NCI-H748 treated with DMSO at 0.1 percent for 48 hours (cell line): ENCODE measurements at regions not wholly inside any gene's neighbourhood (a gene's known extent, or its start where the extent isn't known, plus 50 kb on each side); places are given as distances from the start of the nearest gene placed in this dataset.

Source experiments
- DNase-seq: peaks from one replicate; lab custom pipeline; 2025; lab: John Stamatoyannopoulos, UW

DNA sequence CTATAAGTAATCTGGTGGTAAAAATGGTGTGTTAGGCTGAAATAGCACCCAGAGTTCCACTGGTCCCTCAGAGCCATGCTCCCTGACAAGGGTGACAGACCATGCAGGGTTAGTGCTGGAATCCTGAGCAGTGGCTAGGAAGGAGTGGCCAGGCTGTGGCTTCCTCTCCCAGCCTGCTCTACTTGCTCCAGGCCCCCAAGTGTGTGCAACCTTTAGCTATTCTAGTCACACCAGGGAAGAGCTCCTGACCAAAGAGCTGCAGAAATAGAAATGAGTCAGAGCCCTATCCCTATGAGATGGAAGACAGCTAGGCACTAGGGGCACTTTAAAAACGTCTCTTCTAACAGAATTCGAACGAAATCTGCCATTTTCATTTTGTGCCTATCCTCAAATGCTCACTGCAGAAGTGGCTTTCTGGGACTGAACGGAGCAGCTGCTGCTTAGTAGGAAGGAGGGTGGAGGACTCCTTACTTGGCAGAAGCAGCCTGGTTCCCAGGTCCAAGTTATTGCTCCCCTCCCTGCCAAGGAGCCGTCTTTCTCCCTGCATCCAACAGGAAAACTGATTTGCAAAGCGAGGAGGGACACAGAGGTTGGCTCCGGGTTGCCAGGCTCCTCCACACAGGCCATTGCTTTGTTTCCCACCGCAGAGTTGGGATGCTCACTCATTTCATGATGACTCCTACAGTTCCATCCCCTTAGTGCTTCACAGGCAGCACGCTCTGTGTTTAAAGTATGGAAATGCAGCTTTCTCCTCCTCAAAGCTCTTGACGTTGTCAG is 754.5 kb downstream of the C6orf118 start:
- no peak for DNase-seq

DNA sequence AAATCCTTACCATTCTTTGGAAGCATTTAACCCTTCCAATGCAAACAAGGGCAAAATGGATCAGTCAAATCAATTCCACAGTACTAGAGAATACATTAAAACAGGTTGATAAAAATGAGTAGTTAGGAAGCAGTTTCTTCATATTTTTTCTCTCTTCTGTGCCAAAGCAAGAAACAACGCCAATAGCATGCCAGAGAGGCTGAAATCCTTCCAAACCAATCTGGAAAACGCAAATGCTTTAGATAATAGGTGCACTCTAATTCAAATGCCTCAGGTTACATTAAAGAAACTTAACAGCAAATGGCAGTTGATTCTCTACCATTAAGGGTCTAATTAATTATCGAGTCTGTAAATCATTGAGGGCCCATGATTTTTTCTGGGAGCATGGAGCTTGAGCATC is 755.2 kb downstream of the C6orf118 start:
- DNase-seq, result no peak

DNA sequence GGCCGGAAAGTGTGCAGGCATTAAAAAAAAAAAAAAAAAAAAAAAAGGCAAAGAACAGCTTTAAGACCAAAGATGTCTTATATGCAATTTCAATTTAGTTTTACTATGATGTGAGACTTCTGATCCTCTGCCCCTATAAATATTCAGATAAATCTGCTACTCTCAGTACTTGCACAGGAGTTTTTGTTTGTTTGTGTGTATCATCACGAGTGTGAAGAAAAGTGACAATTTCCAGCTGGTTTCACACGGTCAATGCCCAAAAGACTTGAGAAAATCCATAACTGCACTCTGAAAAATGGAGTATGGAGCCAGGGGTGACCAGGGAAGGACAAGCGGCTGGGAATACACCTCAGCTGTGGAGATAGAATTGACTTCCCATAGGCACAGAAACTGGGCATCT is 757.7 kb downstream of the C6orf118 start:
- DNase-seq, result no peak

DNA sequence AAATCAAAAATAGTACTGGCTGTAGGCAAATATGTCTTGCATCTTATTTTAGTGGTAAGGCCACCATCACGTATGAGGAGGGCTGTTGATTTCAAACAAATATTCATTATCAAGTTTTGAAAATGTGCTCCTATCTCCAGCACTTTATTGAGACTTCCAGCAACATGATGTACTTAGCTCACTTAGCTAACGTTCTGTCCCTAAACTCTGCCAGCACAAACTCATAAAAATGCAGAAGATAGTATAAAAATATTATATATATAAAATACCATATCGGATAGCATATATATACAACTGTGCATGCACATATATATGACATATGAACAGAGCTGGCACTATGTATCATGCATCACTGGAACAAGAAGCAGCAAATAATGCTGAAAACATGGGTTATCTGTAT is 762.3 kb downstream of the C6orf118 start:
- no peak for DNase-seq

DNA sequence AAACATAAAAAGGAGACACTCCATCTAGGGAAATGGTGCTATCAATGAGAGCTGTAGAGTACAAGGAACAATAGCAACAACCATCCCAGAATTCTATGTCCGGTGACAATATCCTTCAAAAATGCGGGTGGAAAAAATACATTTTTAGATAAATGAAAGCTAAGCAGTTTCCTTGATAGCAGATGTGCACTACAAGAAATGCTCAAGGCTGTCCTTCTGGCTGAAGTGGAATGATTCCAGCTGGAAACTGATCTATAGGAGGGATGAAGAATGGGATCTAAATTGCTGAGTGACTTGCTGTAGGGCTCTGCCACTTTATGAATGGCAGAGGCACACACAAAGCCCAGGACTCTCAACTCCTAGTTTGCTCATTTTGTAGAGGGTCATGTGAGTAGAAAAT is 763.1 kb downstream of the C6orf118 start:
- DNase-seq, result no peak

DNA sequence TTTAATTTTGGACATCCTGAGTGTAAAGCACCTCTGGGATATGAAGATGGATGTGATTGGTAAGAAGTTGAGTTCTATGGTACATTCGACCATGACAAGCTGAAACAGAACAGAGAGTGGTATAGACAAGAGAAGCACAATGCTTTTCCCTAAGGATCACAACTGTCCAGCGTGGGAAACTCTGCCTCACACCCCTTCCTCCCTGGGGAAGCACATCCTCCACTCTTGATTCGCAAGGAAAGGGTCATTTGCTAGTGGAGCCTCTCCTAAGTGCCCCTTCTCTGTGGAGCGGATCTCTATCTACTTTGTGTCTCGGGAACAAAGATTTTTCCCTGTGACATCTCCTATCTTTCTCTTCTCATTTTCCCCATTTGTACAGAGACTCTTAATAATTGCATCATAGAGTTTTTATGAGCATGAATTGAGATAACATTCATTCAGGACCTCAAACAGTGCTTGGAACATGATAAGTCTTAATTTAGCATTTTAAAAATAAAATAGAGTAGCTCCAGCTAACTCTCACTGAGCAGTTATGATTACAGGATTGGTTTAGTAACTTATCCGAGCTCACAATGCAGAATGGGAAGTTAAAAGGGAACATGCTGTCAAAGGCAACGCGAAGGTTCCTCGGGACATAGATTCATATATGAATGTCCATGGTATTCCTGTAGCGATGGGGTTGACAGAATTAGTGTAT is 775.2 kb downstream of the C6orf118 start:
- no peak for DNase-seq

DNA sequence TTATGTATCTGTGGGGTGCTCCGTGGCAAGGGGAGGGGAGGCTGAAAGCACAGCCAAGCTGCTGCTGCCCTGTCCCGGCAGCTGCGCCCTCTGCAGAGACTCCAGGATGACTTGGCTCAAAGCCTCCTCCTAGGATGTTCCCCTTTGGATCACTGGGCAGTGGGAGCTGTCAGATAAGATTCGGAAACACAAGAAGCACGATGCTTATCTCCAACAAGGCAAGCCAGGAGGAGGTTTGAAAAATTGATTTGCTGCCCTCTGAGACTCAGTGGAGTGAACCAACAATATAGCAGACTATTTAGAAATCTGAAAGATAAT is 776.4 kb downstream of the C6orf118 start:
- DNase-seq, result no peak

DNA sequence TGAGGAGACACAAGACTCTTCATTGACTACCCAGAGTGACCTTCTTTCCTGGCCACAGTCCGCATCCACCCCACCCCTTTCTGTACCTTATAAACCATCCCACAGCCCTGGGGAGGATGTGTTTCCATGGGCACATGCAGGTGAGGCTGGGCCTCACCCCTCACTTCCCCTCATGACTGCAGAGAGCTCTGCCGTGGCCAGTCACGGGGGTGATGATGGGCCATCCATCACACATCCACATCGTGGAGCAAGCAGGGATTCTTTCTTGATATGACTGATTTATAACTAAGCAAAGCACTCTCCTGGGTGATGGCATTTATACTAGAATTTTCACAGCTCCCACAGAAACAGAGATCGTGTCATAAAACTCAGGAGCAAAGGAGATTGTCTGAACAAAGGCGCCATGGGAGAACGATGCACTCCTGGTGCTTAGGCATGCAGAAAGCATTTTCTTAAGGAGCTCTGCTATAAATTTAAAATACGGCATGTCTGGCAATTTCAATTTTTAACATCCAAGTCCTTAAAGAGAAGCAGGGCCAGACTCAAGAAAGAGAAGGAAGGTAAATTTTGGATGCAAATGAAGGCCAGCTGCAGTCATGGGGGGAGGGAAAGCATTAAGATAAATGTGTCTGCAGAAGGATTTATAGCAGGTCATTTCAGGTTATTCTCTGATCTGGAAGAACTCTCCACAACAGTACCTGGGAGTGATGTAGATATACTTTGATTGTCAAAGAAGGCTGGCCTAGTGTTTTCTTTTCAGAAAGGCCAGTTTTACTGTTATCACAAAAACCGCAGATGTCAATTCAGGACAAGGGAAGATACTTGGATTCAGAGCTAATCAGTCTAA is 777.0 kb downstream of the C6orf118 start:
- no peak for DNase-seq

DNA sequence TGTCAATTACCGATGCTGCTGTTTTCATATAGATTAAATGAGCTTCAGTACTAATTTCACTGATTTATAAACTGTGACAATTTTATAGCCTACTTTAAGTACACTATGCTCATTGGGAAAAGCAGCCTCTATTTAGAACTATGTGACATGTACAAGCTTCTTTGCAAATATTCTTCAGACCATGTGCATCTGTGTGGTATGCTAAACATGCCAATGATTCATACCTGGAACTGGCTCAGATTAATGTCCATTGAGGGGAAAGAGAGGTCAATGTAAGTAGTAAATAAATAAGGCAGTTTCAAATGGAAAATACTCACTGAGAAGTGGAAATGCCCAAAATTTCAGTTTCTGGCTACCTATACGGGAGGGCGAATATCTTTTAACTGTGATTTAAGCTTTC is 777.7 kb downstream of the C6orf118 start:
- no peak for DNase-seq

DNA sequence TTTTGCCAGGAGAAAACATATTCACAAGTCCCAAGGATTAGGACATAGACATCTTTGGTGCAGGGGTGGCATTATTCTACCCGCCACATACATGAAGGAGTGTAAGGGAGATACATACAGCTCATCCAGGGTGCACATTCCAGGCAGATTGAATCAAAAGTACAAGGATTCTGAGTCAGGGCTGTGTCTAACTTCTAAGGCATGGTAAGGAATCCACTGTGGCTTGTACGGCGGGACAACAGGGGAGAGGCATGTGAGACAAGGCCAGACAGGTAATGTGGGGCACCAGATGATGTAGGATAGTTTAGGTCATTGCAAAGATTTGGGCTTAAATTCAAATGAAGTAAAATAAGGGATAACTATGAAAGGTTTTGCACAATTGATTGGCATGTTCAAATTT is 780.9 kb downstream of the C6orf118 start:
- DNase-seq, result no peak

DNA sequence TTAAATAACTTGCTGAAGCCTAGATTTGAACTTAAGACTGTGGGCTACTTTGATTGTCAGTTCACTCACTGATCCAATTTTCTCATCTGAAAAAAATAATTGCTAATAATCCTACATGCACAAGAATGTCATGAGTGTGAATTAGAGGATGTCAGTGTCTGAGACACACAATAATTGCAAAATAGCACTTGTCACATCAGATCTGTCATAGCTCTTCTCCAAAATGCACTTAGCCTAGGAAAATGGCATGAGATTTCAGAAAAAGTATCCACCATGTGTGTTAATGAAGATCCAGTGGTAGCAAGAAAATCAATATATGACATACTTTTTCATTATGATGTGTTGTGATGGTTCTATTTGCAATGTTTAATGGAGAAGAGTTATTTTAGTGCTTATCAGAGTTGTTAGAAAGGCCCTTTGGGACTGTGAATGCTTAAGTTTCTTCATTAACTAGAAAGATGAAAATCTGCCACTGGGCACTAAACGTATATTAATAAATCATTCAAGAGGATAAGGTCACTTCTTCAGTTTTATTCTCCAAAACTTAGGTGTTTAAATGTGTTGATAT is 786.2 kb downstream of the C6orf118 start:
- no peak for DNase-seq

DNA sequence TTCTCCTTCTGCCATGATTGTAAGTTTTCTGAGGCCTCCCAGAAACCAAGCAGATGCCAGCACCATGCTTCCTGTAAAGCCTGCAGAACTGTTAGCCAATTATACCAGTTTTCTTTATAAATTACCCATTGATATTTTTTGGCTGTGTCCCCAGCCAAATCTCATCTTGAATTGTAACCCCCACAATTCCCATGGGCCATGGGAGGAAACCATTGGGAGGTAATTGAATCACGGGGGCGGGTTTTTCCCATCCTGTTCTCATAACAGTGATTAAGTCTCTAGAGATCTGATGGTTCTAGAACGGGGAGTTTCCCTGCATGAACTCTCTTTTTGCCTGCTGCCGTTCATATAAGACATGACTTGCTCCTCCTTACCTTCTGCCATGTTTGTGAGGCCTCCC is 788.5 kb downstream of the C6orf118 start:
- no peak for DNase-seq

DNA sequence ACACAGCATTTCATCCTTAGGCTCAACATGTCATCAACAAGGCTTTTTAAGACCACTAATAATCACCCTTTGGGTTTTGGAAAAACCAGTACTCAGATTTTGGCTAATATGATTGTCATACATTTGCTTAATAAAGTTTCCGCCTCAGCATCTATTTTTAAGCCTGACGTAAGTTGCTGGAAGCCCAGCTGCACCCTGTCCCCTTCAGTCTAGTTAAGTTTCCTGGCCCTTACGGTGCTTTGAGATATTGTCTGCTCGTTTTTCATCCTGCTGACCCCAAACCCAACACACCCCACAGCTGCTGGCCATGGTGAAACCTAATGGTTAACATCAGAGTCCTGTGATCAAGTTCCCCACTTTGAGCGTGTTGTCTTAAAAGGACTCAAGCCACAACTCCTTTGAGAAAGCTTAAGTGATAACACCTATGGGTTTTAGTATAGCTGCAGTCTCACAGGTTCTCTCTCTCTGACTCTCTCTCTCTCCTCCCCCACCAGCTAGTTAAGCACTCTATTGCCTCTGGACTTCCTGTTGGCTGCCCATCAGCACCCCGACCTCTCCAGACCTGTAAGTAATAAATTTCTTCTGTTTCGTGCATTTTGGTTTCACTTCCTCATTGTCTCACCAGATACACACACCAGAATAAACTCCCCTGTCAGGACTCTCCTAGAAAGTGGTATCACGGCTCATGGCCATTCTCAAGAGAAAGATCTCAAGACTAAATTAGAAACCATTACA is 802.0 kb downstream of the C6orf118 start:
- DNase-seq, result no peak

DNA sequence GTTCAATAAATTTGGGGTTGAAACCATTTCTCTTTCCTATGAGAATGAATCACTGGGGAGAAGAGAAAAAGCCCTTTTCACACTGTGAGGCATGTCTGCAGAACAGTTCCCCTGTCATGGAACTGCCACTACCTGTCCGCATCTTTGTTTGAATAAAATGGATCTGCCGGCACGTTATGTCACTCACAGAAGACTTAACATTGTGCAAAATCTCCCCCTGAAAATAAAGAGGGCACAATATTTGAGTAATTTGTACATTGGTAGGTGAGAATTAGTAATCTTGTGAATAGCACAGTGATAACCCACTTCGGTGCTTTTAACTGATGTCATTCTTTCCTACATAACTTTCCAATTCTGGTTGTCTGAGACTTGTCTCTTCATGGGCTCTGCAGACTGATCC is 804.0 kb downstream of the C6orf118 start:
- no peak for DNase-seq

DNA sequence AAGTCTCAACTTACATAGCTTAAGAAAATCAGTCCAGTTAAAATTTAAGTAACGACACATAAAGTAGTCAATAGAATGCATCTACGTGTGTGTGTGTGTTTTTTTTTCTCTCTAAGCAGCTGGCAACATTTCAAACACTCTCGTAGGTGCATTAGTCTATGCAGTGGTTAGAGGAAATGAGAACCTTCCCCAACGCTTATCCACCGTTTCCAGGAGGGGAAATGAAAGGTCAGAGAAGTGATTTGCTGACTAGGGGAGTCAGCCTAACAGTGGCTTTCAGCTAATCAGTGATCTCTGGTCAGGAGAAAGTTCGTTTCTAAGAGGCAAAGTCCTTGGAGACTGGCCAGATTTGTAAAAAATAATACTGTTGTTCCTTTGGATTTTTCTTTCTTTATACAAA is 806.6 kb downstream of the C6orf118 start:
- DNase-seq, result no peak

DNA sequence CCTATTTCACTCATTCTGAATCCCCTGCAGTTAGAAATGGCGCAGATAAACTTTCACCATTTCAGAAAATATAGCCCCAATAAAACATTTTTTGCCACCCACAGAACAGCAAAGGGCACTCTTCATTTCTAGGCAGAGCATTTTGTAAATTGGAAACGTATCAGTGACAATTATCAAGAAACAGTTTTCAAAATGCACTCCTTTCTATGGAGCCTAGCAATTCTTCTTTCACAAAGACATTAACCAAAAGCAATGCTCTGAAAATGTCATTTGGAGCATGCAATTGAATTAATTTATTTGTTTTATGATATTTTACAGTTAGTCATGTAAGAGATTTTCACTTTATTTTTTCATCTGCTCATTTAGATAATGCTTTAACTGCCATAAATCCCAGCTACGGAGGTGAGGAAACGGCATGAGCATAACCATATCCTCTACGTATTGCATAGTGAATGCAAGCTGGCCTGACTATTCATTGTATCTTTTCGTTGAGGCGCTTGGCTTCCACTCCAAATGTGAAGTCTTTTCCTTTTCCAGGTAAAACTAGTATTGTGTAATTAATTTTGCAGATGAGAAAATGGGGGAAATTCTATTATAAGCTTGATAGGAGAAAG is 813.4 kb downstream of the C6orf118 start:
- DNase-seq, result no peak

DNA sequence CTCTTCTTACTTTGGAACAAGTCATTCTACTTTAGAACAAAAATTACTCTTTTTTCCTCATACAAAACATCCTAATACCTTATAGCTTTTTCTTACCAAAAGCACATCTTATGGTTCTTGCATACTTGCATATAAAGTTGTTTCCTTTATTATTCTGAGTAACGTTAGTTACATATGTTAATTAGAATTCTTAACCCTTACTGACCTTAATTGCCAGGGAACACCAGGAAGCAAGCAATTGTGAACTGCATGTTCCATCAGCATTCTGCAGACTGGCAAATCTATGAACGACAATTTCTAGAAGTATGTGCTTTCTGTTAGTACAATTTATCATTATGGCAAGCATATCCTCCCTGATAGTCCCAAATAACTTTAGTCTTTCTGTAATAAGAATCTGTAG is 831.0 kb downstream of the C6orf118 start:
- DNase-seq, result no peak

DNA sequence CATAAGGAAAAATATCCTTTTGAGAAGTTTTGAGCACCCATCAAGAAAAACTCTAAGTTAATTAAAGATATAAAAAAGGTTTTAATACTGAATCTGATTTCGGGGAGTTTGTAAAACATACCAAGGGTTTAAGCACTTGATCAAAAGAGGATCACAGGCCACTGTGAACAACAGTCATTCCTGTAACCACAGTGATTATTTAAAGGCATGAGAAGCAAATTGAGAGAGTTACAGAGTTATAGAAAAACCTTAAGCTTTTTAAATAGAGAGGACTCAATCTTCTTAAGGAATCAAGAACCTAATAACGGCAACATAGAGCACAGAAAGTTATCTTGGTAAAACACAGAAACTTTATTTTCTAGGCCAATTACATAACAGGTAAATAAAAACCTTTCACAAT is 831.6 kb downstream of the C6orf118 start:
- DNase-seq, result no peak

DNA sequence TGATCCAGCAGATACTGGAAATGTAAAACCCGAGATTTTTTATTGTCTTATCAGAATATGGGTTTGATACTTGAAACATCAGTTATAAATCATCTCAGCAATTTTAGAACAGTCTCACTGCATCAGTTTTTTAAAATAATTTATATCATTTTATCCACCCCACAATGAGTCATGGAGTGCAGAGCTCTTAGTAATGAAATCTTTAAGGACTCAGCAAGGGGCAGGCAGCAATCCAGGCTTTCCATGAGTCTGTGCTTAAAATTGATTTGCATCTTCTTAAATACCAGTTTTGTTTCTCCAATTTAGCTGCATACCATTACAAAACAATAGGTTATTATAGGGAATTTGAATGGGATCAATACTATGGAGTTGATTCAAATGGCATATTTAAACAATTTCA is 832.3 kb downstream of the C6orf118 start:
- no peak for DNase-seq

DNA sequence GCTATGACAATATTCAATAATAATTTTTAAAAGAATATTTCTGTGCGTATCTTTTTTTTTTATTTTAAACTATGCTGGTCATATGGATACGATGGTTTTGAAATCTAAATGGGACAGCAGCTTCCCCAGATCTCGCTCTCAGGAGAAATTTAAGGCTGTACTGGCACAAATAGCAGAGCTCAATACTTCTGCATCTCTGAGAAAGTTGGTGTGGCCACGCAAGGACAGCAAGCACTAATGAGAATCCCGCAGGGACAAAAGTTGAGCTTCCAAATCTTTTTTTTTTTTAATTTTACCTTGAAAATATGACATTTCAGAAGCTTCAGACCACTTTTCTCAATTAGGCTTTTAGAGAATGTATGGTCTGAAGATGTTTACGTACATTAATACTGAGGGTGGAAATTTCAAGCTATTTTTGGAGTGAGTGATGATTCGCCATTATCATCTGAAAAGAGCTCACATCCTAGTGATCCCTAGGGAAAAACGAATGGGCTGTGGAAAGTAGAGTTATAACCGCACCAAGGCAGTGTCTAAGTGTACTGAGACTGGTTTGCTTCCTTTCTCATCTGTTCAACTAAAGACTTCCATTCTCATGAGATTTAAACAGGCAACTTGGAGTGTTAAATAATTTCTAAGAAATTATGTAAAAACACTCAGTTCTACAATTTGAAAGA is 840.0 kb downstream of the C6orf118 start:
- no peak for DNase-seq

DNA sequence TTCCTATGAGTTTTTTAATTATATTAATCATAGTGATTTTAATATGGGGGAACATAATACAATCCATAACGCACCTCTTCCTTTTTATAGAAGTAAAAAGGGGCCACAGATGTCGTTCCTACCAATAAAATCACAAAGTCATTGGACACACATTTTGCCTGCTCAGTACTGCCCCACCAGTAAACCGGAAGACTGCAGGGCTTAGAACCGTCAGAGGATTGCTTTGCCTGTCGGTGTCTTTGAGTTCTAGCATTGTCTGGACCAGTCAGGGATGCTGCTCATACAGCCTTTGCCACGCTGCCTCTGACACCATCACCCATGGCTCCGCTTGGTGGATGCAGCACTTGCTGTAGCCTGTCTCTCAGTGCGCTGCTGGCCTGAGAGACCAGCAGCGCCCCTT is 853.6 kb downstream of the C6orf118 start:
- DNase-seq, result no peak
